ENCODE measurements at regions not wholly inside any gene's neighbourhood (a gene's known extent, or its start where the extent isn't known, plus 50 kb on each side); places are given as distances from the start of the nearest gene placed in this dataset.

- TF ChIP-seq CTCF (optimal IDR thresholded peaks at IDR 0.05 in 1 of 3, IDR thresholded peaks at IDR 0.05 in 1 of 3, conservative IDR thresholded peaks at IDR 0.05 in 1 of 3; ENCODE audit: extremely low read depth in 1 of 3, insufficient read depth in 2 of 3, low read length in 3 of 3) (no peak), EZH2 (IDR thresholded peaks at IDR 0.05; ENCODE audit: low read length) (no peak)
Measured at GRCh38 chr1:65590279-65590678, 169.8 kb downstream of the LEPR start.
